Sigmoid colon (tissue), 4 donors: ENCODE measurements at regions not wholly inside any gene's neighbourhood (a gene's known extent, or its start where the extent isn't known, plus 50 kb on each side); places are given as distances from the start of the nearest gene placed in this dataset.

ENCODE experiments used
- EP300 ChIP-seq, 4 donors: sonication (generic); formaldehyde crosslinking; IDR thresholded peaks; one replicate each; pipeline ENCODE4 v1.6.1; 2017; ENCODE audit warnings: antibody characterized with exemption in 4 of 4
- POLR2A ChIP-seq, 2 donors: fragments of 450-650 bp; IDR thresholded peaks; one replicate each; pipeline ENCODE4 v1.6.1; 2016; ENCODE audit warnings: antibody characterized with exemption in 2 of 2, mild to moderate bottlenecking in 2 of 2, moderate library complexity in 2 of 2

DNA sequence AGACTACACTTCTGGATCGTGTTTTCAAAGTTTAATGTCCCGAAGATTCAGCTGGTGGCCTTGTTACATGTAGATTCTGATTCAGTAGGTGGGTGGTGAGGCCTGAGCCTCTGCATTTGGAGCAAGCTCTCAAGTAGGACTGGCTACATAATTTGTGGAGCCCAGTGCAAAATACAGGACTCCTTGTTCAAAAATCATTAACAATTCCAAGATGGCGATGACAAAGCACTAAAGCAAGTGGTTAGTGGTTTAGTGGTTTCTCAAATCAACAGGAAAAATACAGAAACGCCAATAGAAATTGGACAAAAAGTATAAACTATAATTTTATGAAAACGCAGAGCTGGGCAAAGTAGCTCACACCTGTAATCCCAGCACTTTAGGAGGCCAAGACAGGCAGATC lies 133.7 kb upstream of the STMND1 start:
- no peak for TF ChIP-seq EP300 (IDR thresholded peaks at IDR 0.05)
- TF ChIP-seq POLR2A (IDR thresholded peaks at IDR 0.05): no peak
